ENCODE measurements at regions not wholly inside any gene's neighbourhood (a gene's known extent, or its start where the extent isn't known, plus 50 kb on each side); places are given as distances from the start of the nearest gene placed in this dataset.

DNA sequence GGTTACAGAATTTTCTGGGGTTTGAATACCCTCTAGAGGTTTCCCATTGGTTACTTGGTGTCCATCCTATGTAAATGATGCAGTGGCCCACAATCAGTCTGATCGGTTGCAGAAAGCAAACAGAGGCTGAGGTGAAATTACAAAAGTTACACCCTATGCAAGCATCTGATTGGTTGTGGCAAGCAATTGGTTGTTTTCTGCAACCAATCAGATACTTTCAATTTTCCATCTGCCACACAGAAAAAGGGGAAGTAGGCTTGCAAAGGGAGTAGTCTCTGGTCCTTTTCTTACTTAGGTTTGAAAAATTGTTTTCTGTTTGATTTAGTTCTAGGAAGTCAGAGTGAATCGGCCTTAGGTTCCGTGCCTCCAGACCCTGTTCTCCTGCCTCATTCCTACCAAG, 93.1 kb downstream of the WTIP start (continued):
- TF ChIP-seq, protein P1, sequence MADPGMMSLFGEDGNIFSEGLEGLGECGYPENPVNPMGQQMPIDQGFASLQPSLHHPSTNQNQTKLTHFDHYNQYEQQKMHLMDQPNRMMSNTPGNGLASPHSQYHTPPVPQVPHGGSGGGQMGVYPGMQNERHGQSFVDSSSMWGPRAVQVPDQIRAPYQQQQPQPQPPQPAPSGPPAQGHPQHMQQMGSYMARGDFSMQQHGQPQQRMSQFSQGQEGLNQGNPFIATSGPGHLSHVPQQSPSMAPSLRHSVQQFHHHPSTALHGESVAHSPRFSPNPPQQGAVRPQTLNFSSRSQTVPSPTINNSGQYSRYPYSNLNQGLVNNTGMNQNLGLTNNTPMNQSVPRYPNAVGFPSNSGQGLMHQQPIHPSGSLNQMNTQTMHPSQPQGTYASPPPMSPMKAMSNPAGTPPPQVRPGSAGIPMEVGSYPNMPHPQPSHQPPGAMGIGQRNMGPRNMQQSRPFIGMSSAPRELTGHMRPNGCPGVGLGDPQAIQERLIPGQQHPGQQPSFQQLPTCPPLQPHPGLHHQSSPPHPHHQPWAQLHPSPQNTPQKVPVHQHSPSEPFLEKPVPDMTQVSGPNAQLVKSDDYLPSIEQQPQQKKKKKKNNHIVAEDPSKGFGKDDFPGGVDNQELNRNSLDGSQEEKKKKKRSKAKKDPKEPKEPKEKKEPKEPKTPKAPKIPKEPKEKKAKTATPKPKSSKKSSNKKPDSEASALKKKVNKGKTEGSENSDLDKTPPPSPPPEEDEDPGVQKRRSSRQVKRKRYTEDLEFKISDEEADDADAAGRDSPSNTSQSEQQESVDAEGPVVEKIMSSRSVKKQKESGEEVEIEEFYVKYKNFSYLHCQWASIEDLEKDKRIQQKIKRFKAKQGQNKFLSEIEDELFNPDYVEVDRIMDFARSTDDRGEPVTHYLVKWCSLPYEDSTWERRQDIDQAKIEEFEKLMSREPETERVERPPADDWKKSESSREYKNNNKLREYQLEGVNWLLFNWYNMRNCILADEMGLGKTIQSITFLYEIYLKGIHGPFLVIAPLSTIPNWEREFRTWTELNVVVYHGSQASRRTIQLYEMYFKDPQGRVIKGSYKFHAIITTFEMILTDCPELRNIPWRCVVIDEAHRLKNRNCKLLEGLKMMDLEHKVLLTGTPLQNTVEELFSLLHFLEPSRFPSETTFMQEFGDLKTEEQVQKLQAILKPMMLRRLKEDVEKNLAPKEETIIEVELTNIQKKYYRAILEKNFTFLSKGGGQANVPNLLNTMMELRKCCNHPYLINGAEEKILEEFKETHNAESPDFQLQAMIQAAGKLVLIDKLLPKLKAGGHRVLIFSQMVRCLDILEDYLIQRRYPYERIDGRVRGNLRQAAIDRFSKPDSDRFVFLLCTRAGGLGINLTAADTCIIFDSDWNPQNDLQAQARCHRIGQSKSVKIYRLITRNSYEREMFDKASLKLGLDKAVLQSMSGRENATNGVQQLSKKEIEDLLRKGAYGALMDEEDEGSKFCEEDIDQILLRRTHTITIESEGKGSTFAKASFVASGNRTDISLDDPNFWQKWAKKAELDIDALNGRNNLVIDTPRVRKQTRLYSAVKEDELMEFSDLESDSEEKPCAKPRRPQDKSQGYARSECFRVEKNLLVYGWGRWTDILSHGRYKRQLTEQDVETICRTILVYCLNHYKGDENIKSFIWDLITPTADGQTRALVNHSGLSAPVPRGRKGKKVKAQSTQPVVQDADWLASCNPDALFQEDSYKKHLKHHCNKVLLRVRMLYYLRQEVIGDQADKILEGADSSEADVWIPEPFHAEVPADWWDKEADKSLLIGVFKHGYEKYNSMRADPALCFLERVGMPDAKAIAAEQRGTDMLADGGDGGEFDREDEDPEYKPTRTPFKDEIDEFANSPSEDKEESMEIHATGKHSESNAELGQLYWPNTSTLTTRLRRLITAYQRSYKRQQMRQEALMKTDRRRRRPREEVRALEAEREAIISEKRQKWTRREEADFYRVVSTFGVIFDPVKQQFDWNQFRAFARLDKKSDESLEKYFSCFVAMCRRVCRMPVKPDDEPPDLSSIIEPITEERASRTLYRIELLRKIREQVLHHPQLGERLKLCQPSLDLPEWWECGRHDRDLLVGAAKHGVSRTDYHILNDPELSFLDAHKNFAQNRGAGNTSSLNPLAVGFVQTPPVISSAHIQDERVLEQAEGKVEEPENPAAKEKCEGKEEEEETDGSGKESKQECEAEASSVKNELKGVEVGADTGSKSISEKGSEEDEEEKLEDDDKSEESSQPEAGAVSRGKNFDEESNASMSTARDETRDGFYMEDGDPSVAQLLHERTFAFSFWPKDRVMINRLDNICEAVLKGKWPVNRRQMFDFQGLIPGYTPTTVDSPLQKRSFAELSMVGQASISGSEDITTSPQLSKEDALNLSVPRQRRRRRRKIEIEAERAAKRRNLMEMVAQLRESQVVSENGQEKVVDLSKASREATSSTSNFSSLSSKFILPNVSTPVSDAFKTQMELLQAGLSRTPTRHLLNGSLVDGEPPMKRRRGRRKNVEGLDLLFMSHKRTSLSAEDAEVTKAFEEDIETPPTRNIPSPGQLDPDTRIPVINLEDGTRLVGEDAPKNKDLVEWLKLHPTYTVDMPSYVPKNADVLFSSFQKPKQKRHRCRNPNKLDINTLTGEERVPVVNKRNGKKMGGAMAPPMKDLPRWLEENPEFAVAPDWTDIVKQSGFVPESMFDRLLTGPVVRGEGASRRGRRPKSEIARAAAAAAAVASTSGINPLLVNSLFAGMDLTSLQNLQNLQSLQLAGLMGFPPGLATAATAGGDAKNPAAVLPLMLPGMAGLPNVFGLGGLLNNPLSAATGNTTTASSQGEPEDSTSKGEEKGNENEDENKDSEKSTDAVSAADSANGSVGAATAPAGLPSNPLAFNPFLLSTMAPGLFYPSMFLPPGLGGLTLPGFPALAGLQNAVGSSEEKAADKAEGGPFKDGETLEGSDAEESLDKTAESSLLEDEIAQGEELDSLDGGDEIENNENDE (IDR thresholded peaks at IDR 0.05; ENCODE audit: insufficient replicate concordance, low read length): no peak
- no peak for TF ChIP-seq TBP (IDR thresholded peaks at IDR 0.05; ENCODE audit: low read depth, low read length)
- TF ChIP-seq HDAC2 (IDR thresholded peaks at IDR 0.05; ENCODE audit: borderline replicate concordance in 1 of 2, low read depth in 2 of 2, low read length in 2 of 2): no peak
- TF ChIP-seq NRF1 (IDR thresholded peaks at IDR 0.05; ENCODE audit: low read depth, low read length): no peak
- TF ChIP-seq KDM1A (IDR thresholded peaks at IDR 0.05; ENCODE audit: borderline replicate concordance, low read length): no peak
- TF ChIP-seq KDM5A (IDR thresholded peaks at IDR 0.05; ENCODE audit: low read length): no peak
- TF ChIP-seq POLR2AphosphoS5 (IDR thresholded peaks at IDR 0.05; ENCODE audit: low read depth, low read length): no peak
- TF ChIP-seq CBX8 (IDR thresholded peaks at IDR 0.05; ENCODE audit: borderline replicate concordance, low read depth, low read length): no peak
- no peak for TF ChIP-seq SP1 (IDR thresholded peaks at IDR 0.05; ENCODE audit: low read depth, low read length)
- no peak for TF ChIP-seq RNF2 (IDR thresholded peaks at IDR 0.05; ENCODE audit: borderline replicate concordance, low read depth, low read length, missing control alignments, poor library complexity, severe bottlenecking)
- TF ChIP-seq, protein P2, sequence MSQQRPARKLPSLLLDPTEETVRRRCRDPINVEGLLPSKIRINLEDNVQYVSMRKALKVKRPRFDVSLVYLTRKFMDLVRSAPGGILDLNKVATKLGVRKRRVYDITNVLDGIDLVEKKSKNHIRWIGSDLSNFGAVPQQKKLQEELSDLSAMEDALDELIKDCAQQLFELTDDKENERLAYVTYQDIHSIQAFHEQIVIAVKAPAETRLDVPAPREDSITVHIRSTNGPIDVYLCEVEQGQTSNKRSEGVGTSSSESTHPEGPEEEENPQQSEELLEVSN (IDR thresholded peaks at IDR 0.05): no peak
